ENCODE measurements at regions not wholly inside any gene's neighbourhood (a gene's known extent, or its start where the extent isn't known, plus 50 kb on each side); places are given as distances from the start of the nearest gene placed in this dataset.

DNA sequence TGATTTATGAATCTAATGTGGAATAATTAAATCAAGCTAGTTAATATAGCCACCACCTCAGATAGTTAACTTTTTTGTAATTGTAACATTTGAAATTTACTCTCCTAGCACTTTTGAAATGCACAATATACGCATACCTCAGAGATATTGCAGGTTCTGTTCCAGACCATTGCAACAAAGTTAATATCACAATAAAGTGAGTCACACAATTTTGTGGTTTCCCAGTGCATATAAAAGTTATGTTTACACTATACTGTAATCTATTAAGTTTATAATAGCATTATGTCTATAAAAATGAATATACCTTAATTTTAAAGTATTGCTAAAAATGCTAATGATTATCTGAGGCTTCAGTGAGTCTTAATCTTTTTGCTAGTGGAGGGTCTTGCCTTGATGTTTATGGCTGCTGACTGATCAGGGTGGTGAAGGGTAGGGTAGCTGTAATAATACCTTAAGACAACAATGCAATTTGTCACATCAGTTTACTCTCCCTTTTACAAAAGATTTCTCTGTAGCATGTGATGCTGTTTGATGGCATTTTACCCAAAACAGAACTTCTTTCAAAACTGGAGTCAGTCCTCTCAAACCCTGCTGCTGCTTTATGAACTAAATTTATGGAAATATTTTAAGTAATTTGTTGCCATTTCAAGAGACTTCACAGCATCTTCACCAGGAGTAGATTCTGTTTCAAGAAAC, 235.1 kb upstream of the ADAMTSL1 start:
- no peak for TF ChIP-seq POLR2A (IDR thresholded peaks at IDR 0.05)
- TF ChIP-seq, protein P1, sequence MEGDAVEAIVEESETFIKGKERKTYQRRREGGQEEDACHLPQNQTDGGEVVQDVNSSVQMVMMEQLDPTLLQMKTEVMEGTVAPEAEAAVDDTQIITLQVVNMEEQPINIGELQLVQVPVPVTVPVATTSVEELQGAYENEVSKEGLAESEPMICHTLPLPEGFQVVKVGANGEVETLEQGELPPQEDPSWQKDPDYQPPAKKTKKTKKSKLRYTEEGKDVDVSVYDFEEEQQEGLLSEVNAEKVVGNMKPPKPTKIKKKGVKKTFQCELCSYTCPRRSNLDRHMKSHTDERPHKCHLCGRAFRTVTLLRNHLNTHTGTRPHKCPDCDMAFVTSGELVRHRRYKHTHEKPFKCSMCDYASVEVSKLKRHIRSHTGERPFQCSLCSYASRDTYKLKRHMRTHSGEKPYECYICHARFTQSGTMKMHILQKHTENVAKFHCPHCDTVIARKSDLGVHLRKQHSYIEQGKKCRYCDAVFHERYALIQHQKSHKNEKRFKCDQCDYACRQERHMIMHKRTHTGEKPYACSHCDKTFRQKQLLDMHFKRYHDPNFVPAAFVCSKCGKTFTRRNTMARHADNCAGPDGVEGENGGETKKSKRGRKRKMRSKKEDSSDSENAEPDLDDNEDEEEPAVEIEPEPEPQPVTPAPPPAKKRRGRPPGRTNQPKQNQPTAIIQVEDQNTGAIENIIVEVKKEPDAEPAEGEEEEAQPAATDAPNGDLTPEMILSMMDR (IDR thresholded peaks at IDR 0.05): no peak

All from heart left ventricle (tissue), 13 donors.